GM12892 (cell line): ENCODE measurements at regions not wholly inside any gene's neighbourhood (a gene's known extent, or its start where the extent isn't known, plus 50 kb on each side); places are given as distances from the start of the nearest gene placed in this dataset.
A peak's percentile ranks its signal among the peaks of the same experiment; 100 is the strongest.

ENCODE experiments used
- DNase-seq: peaks from one replicate; pipeline ENCODE4 v3.0.0; 2011; ENCODE audit not compliant: insufficient read length
- FAIRE-seq: peaks from 2 replicates; lab custom pipeline; 2011; peaks lifted over from hg19 to GRCh38; lab: Jason Lieb, UNC
- POLR2A ChIP-seq: IDR thresholded peaks from 2 replicates; pipeline ENCODE4 v1.6.1; 2011; ENCODE audit warnings: low read depth, low read length, control low read depth
- POLR2AphosphoS5 ChIP-seq: IDR thresholded peaks from 2 replicates; pipeline ENCODE4 v1.6.1; 2011; ENCODE audit warnings: low read depth, low read length, control low read depth
- TAF1 ChIP-seq: IDR thresholded peaks from 2 replicates; pipeline ENCODE4 v1.6.1; 2011; ENCODE audit warnings: low read depth, mild to moderate bottlenecking, control low read depth, low read length, borderline replicate concordance

DNA sequence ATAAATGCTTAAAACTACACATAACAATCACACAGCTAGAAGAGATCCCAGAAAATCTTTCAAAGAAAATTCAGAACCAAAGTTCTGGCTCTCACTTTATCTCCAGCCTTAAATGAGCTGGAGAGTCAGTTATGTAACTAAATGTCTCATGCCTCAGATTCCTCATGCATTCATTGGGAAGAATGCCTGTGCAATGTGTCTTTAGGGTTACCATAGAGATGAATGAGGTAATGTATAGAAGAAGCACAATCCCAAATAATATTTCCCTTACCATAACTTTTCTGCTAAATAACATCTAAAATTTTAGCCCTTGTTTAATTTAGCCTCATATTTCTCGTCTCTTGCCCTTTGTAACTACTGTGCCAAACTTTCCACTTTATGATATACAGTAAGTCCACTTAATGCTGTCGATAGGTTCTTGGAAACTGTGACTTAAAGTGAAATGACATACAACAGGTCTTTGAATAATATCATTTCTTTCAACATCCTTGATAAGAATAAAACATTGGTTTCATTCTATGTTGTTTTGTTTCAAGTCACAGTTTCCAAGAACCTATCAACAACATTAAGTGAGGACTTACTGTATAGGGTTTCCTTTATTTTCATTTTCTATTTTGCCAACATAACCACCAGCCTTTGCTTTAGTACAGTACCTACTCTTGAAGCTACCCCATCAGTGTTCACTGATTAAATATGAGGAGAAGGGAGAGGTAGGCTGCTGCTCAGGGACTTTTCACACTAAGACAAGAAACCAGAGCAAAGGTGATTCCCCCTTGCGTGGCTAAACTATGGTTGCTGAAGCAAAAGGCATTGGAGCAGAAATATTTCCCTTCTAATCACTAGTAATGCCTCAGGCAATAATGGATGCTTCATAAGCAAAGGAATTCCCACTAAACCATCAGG is 295.7 kb upstream of the PTGER4 start:
- no peak for DNase-seq
- peak; percentile 9 for FAIRE-seq
- TF ChIP-seq TAF1: no peak

DNA sequence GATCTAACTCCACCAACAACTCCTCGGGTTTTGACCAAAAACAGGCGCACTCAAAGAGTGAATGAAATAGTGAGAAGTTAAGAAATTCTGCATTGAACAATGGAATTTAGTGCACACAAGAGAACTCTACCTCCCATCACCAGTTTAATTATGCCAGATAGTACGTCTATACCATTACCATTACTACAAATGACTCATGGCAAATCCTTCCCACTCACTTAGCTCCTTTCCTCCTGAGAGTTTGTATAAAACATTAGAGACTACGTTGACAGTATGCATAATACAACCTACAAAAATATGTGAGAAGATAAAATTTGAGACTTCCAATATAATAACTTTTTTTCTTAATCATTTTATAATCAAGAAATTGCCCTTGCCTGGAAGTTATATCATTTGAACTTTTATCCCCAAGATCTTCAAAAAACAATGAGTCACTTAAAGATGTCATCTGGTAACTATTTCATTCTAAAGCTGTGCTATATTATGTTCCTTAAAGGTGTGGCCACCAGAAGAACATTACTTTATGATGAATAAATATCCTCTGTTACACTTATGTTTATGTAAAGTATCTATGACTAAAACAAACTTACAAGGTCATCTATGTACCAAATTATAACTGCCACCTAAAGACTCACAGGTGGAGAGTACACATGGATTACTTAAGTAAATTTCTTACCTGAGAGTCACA is 297.9 kb upstream of the PTGER4 start:
- no peak for TF ChIP-seq POLR2A
- no peak for TF ChIP-seq TAF1
- TF ChIP-seq POLR2AphosphoS5: no peak
- DNase-seq (no peak), FAIRE-seq (no peak)

DNA sequence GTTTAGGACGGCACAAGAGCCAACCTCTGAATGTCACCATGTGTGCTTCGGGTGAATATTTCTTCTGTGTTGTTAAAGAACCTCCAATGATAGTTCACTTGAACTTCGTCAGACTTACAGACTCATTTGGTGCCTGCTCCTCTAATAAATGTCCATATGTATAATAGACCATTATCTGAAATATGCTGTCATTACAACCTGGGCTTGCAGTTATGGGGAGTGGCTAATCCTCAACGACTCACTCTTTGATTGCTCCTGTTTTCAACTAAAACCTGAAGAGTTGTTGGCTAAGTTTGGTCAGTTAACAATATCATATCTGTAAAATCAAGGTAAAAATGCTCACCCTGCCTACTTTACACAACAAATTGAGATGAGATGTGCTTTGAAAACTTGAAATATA is 298.7 kb upstream of the PTGER4 start:
- DNase-seq (no peak), FAIRE-seq (no peak)
- TF ChIP-seq TAF1 (no peak), POLR2A (no peak), POLR2AphosphoS5 (no peak)

DNA sequence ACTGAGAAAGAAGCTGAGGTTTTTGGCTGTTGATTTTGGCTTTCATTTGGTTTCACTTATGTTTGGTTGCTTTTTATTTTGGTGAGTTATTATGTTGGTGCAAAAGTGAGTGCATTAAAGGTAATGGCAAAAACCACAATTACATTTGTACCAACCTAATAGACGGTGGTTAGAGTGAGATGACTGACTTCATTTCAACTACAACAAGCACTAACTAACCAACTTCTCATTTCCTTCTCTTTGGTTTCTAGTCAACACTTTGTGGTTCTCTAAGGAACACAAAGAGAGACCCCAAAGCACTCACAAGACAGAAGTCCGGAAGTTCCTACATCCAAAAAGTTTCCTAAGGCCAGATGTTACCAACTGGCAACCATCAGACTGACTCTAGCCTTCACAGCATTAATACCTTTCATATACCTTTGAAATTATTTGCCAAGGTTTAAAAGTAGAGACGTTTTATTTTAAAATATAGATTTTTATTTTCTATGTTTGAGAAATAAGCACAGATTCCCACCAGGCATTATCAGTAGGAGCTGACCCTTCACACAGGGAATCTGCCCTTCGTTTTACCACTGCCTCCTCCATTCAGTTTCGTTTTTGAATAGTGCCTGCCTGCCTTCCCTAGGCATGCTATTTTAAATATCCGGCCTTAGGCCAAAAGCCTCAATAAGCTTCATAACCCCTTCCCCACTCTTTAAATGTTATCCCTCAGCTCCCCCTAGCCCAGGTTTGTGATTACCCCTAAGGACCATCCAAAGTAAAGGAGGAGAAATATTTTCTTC is 301.1 kb upstream of the PTGER4 start:
- FAIRE-seq (no peak), DNase-seq (no peak)
- TF ChIP-seq POLR2A: no peak
- TF ChIP-seq POLR2AphosphoS5: no peak
- no peak for TF ChIP-seq TAF1

DNA sequence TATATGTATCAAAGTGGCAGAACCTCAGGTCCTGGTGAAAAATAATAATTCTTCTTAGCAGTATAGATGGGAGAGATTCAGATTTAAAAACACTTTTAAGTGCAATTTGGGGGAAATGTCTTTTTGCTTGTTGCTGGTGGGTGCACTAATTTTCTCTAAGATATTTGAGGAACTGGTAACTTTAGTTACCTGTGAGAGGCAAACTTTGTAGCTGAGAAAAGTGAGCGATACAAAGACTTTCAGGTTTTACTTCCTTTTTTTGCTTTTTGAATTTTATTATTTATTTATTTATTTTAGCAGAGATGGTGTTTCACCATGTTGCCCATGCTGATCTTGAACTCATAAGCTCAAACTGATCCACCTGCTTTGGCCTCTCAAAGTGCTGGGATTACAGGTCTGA is 303.1 kb upstream of the PTGER4 start:
- TF ChIP-seq TAF1: no peak
- no peak for TF ChIP-seq POLR2A
- TF ChIP-seq POLR2AphosphoS5: no peak
- FAIRE-seq (no peak), DNase-seq (no peak)

DNA sequence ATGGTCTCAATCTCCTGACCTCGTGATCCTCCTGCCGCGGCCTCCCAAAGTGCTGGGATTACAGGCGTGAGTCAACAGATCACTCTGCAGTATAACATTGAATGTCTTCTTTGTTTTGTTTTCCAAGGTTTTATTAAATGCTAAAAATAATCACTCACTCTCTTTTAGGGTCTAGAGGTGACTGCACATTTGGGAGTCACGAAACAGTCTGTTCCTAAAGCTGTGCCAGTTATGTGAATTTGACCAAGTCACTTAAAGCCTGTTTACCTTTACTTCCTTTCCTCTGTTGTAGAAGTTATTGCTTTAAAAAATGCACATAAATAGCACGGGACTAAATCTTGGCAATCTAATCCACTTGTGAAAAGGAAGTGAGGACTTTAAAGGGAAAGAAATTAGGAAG is 304.9 kb upstream of the PTGER4 start:
- no peak for FAIRE-seq
- DNase-seq: no peak
- TF ChIP-seq POLR2AphosphoS5 (no peak), TAF1 (no peak), POLR2A (no peak)

DNA sequence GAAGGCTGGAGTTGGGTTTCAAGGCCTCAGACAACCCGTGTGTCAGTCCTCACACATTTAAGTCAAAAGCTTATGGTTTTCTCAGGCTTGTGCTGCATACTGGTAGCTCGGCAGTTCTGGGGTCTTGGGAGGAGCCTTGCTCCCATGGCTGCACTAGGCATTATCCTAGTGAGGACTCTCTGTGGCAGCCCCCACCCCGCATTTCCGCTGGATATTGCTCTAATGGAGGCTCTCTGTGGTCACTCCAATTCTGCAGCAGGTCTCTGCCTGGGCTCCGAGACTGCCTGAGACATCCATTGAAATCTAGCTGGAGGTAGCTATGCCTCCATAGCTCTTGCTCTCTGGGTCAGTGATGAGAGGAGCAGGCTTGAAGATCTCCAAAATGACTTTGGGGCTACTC is 311.5 kb upstream of the PTGER4 start:
- FAIRE-seq (no peak), DNase-seq (no peak)
- TF ChIP-seq POLR2A (no peak), TAF1 (no peak), POLR2AphosphoS5 (no peak)

DNA sequence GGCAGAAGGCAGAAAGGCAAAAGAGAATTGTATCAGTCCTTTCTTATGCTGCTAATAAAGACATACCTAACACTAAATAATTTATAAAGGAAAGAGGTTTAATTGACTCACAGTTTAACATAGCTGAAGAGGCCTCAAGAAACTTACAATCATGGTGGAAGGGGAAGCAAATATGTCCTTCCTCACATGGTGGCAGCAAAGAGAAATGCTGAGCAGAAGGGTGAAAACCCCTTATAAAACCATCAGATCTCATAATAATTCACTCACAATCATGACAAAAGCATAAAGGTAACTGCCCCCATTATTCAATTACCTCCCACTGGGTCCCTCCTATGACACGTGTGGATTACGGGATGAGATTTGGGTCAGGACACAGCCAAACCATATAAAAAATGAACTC is 312.5 kb upstream of the PTGER4 start:
- DNase-seq (no peak), FAIRE-seq (no peak)
- TF ChIP-seq POLR2AphosphoS5 (no peak), POLR2A (no peak), TAF1 (no peak)

DNA sequence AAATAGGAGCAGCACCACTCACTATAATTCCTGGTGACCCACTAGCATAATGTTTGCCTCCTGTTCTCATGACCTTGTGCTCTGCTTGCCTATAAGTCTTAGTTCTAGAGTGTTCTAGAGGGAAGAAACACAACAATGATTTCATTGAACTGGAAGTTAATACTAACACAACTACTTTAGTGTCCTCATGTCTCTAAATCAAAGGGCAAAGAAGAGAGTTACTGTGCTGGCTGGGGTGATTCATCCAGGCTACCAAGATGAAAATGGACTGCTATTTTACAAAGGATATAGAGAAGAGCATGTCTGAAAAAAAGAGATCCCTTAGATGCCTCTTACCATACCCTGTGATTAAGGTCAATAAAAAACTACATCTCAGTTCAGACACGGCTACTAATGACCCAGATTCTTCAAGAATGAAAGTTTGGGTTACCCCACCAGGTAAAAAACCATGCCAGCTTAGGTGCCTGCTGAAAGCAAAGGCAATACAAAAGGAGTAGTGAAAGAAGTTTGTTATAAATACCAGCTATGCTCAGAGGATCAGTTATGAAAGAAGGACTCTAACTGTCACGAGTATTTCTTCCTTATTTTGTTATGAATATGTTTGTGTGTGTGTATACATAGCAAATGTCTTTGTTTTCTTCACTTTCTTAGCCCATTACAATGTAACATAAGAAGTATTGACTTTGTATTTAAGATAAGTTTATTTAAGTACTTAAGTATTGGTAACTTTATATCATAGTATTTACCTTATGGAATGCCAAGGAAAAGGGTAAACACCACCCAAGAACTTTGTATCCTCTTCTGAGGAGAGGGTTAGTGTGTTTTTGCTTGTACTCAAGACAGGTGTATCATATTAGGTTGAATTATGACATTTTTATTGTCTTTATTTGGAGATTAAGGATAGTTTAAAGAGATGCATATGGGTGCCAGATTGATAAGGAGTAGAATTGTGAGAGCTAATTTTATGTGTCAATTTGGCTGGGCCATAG is 314.1 kb upstream of the PTGER4 start:
- DNase-seq (no peak), FAIRE-seq (no peak)
- TF ChIP-seq TAF1 (no peak), POLR2AphosphoS5 (no peak), POLR2A (no peak)

DNA sequence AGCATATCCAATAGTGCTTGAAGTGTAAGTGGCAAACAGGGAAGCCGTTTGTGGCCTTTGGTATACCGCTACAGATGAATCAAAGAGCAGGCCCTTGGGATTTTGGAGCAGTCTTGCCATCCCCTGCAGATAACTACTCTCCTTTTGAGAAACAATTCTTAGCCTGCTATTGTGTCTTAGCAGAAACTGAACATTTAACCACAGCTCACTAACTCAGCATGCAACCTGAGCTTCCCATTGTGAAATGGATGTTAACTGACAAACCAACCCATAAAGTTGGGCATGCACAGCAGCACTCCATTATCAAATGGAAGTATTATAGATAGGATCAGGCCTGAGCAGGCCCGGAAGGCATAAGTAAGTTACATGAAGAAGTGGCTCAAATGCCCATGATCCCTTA is 315.3 kb upstream of the PTGER4 start:
- no peak for TF ChIP-seq POLR2AphosphoS5
- TF ChIP-seq POLR2A: no peak
- no peak for TF ChIP-seq TAF1
- DNase-seq (no peak), FAIRE-seq (no peak)
